ENCODE measurements at regions not wholly inside any gene's neighbourhood (a gene's known extent, or its start where the extent isn't known, plus 50 kb on each side); places are given as distances from the start of the nearest gene placed in this dataset.

- Histone ChIP-seq H3K27me3 (ENCODE audit: control insufficient read depth, insufficient read depth, low read length) (no peaks in the 10 kb centered on the region), H3K4me3 (ENCODE audit: insufficient read depth, low read depth, low read length) (no peak overlapping the region), H3K36me3 (replicated peaks; ENCODE audit: control insufficient read depth, insufficient read depth, low read length) (no peaks in the 10 kb centered on the region)
- no peak for DNase-seq
Measured at GRCh38 chr18:45493830-45494229, 121.4 kb upstream of the SLC14A2 start.

- no peaks in the 10 kb centered on the region for H3K36me3 ChIP-seq (replicated peaks; ENCODE audit: control insufficient read depth, insufficient read depth, low read length)
- H3K27me3 ChIP-seq (ENCODE audit: control insufficient read depth, insufficient read depth, low read length): no peaks in the 10 kb centered on the region
- no peak for DNase-seq
- no peak overlapping the region for H3K4me3 ChIP-seq (ENCODE audit: insufficient read depth, low read depth, low read length)
Measured at GRCh38 chr18:45494811-45495210, 120.5 kb upstream of the SLC14A2 start.

GRCh38 chr18:45496741-45497140 lies 118.5 kb upstream of the SLC14A2 start:
- Histone ChIP-seq H3K4me3 (ENCODE audit: insufficient read depth, low read depth, low read length) (no peak overlapping the region), H3K36me3 (replicated peaks; ENCODE audit: control insufficient read depth, insufficient read depth, low read length) (no peaks in the 10 kb centered on the region), H3K27me3 (ENCODE audit: control insufficient read depth, insufficient read depth, low read length) (no peaks in the 10 kb centered on the region)
- DNase-seq: no peak

- no peaks in the 10 kb centered on the region for H3K36me3 ChIP-seq (replicated peaks; ENCODE audit: control insufficient read depth, insufficient read depth, low read length)
- H3K4me3 ChIP-seq (ENCODE audit: insufficient read depth, low read depth, low read length): no peak overlapping the region
- DNase-seq: no peak
- H3K27me3 ChIP-seq (ENCODE audit: control insufficient read depth, insufficient read depth, low read length): no peaks in the 10 kb centered on the region
Measured at GRCh38 chr18:45497595-45498286, 117.5 kb upstream of the SLC14A2 start.

- no peak for DNase-seq
- Histone ChIP-seq H3K4me3 (ENCODE audit: insufficient read depth, low read depth, low read length) (no peak overlapping the region), H3K27me3 (ENCODE audit: control insufficient read depth, insufficient read depth, low read length) (no peaks in the 10 kb centered on the region), H3K36me3 (replicated peaks; ENCODE audit: control insufficient read depth, insufficient read depth, low read length) (no peaks in the 10 kb centered on the region)
Measured at GRCh38 chr18:45498287-45498658, 117.0 kb upstream of the SLC14A2 start.

GRCh38 chr18:45503990-45504389 lies 111.3 kb upstream of the SLC14A2 start:
- no peak for DNase-seq
- Histone ChIP-seq H3K27me3 (ENCODE audit: control insufficient read depth, insufficient read depth, low read length) (no peaks in the 10 kb centered on the region), H3K36me3 (replicated peaks; ENCODE audit: control insufficient read depth, insufficient read depth, low read length) (no peaks in the 10 kb centered on the region)

DNA sequence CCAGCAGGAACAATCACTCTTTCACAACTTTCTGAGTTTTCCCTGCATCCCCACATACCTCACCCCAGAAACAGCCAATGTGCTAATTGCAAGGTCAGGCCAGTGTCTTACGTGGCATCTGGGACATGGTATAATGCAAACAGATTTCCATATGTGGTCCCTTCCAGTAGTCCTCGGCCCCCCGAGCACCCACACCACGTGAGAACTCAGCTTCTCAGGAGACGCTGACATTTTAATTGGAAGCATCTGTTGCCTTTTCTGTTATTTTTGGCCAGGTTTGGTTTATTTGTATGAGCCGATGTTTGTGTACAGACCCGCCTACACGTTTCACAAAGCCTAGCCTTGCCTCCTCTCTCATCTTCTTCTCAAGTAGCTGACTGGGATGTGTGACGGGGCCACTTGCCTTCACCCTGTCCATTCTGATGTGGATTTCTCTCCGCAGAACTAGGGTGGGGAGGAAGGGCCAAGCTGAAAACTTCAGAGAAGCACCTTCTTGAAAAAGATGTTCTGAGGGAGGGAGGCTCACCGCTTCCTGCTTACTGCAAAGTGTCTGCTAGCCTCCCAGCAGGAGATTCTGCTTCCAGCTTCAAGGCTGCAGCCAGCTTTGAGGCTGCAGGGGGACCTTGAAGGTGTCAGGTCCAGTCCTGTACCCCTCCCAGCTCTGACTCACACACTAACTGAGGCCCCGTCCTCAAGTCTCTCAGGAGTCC lies 109.6 kb upstream of the SLC14A2 start:
- no peak for DNase-seq
- no peaks in the 10 kb centered on the region for H3K36me3 ChIP-seq (replicated peaks; ENCODE audit: control insufficient read depth, insufficient read depth, low read length)
- no peak overlapping the region for H3K4me3 ChIP-seq (ENCODE audit: insufficient read depth, low read depth, low read length)
- no peaks in the 10 kb centered on the region for H3K27me3 ChIP-seq (ENCODE audit: control insufficient read depth, insufficient read depth, low read length)

More at GRCh38 chr18:45503990-45504389, 111.3 kb upstream of the SLC14A2 start:
- H3K4me3 ChIP-seq (ENCODE audit: insufficient read depth, low read depth, low read length): no peak overlapping the region

- no peaks in the 10 kb centered on the region for H3K36me3 ChIP-seq (replicated peaks; ENCODE audit: control insufficient read depth, insufficient read depth, low read length)
- H3K4me3 ChIP-seq (ENCODE audit: insufficient read depth, low read depth, low read length): no peak overlapping the region
- no peak for DNase-seq
- no peaks in the 10 kb centered on the region for H3K27me3 ChIP-seq (ENCODE audit: control insufficient read depth, insufficient read depth, low read length)
Measured at GRCh38 chr18:45506951-45507350, 108.3 kb upstream of the SLC14A2 start.

- Histone ChIP-seq H3K36me3 (replicated peaks; ENCODE audit: control insufficient read depth, insufficient read depth, low read length) (no peaks in the 10 kb centered on the region), H3K27me3 (ENCODE audit: control insufficient read depth, insufficient read depth, low read length) (no peaks in the 10 kb centered on the region), H3K4me3 (ENCODE audit: insufficient read depth, low read depth, low read length) (no peak overlapping the region)
- no peak for DNase-seq
Measured at GRCh38 chr18:45509535-45509934, 105.7 kb upstream of the SLC14A2 start.

DNA sequence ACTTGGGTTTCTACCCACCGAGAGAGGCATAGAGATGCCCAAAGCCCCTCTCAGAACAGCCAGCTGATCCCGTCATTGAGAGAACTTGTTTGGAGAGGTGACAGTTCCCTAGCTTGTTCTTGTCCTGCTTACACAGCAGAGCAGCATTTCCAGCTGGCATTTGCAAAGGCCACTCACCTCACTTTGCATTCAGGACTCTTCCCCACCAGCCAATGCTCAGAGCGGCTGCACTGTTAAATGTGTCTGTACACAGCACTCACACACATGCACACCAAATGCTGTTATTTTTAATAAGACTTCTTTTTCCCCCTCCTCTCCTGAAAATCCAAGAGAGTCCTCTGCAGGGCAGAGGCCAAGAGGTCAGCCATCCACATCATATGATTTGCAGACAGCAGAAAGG lies 104.6 kb upstream of the SLC14A2 start:
- no peaks in the 10 kb centered on the region for H3K36me3 ChIP-seq (replicated peaks; ENCODE audit: control insufficient read depth, insufficient read depth, low read length)
- no peak overlapping the region for H3K4me3 ChIP-seq (ENCODE audit: insufficient read depth, low read depth, low read length)
- no peaks in the 10 kb centered on the region for H3K27me3 ChIP-seq (ENCODE audit: control insufficient read depth, insufficient read depth, low read length)
- no peak for DNase-seq

GRCh38 chr18:45512363-45512953 lies 102.8 kb upstream of the SLC14A2 start:
- Histone ChIP-seq H3K36me3 (replicated peaks; ENCODE audit: control insufficient read depth, insufficient read depth, low read length) (no peaks in the 10 kb centered on the region), H3K27me3 (ENCODE audit: control insufficient read depth, insufficient read depth, low read length) (no peaks in the 10 kb centered on the region), H3K4me3 (ENCODE audit: insufficient read depth, low read depth, low read length) (no peak overlapping the region)
- DNase-seq: no peak

DNA sequence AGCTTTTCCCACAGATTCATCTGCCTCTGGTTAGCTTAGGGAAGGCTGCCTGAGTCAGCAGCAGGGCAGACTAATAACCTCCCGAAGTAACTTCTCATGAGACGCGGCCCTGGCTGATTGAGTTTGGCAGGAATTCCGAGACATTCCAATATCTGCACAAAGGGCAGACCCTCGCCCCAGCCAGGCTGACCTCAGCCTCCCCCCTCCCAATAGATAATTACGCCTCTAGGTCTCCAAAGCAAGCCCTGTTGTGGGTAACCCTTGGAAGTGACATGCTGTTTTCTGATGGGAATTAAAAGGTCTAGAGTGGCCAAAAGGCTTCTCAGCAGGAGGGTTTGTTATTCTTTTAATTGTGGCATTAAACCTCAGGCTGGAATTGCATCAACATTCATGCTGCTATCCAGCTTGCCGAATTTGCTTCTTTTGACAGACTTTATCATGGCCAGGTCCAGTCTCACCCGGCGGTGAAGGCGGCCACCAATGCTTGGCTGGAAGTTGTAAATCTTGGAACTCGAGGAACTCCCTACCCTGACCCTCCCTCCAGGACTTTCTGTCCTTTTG lies 98.0 kb upstream of the SLC14A2 start:
- Histone ChIP-seq H3K36me3 (replicated peaks; ENCODE audit: control insufficient read depth, insufficient read depth, low read length) (no peaks in the 10 kb centered on the region), H3K27me3 (ENCODE audit: control insufficient read depth, insufficient read depth, low read length) (no peaks in the 10 kb centered on the region), H3K4me3 (ENCODE audit: insufficient read depth, low read depth, low read length) (no peak overlapping the region)
- no peak for DNase-seq

DNA sequence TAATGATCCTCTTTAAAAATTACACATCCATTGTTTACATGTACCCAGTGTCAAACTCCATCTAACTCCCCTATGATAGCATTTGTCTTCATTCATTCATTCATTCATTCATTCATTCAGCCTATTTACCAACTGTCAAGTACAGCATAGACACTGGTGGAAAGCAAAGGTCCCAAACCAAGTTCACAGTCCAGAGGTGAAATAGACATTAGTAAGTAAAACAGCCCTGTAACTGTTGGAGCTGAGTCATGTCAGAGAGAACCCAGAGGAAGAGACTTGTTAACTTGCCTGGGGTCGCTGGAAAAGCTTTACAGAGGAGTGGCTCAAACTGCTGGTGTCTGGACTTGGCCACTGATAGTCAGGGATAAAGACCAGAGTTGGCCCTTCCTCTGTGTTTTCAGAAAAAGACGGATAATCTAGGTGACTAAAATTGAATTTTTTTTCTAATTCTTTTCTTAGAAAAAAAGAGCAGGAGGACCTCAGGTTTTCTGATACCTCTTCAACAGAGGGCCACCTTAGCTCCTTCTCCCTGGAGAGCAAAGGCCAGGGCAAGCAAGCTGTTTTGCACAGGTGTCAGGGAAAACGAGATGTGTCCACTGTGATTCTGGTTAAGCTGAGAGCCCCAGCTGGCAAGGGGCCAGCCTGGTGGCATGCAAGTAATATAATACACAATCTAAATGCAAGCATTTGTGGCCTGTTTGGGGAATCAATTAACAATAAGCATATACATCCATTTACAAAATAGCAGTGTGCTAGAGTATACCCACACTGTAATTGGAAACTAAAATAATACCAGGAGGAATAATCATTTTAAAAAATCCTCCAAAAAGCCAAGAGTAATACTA lies 96.7 kb upstream of the SLC14A2 start:
- Histone ChIP-seq H3K4me3 (ENCODE audit: insufficient read depth, low read depth, low read length) (no peak overlapping the region), H3K27me3 (ENCODE audit: control insufficient read depth, insufficient read depth, low read length) (no peaks in the 10 kb centered on the region), H3K36me3 (replicated peaks; ENCODE audit: control insufficient read depth, insufficient read depth, low read length) (no peaks in the 10 kb centered on the region)
- DNase-seq: no peak

Data from H7 (cell line).